ENCODE measurements at regions not wholly inside any gene's neighbourhood (a gene's known extent, or its start where the extent isn't known, plus 50 kb on each side); places are given as distances from the start of the nearest gene placed in this dataset.

DNA sequence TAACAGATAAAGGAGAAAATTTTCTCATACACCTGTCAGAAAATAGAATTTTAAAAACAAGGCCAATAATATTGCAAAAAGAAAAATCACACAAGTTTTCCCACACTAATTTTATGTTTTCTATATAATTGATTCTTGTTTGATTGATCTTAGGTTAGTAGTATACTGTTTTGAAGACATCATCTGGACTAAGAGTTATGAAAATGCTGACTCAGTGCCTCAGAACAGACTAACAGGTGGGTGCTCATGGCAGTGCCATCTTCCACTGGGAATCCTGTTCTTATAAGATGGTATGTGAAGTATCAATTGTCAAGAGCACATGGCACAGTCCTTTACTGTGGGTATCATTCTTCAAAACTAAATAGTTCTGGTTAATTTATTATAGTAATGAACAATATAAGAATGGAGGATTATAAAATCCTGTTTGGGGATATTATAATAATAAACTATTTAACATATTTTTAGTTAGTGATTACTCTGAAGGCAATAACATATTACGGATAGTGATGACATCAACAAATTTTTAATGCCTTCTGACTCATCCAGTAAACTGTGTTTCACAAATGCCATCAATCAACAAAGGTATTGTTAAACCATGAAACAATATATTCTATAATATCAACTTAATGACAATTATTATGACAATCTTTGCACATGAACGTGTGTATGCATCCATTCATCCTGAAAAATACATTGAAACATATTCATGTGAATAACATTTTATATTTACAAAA is 384.6 kb upstream of the KHDRBS2 start:
- no peak for ATAC-seq

DNA sequence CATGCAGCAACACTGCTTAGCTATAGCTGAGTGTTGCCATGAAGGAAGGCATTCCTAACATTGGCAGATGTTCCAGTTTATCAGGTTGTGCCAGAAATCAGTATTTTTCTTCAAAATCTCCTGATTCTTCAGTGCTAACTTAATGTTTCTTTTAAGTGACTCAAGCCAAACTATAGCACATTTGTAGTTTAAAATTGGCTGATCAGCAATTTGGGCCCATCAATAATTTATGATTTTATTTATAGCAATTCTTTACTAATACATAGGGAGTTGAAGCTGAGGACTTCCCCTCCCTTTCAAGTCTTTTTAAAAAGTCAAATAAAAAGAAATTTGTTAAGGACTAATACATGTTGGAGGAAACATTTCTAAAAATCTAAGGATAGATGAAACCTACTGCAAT is 383.8 kb upstream of the KHDRBS2 start:
- Histone ChIP-seq H3K36me3 (ENCODE audit: control insufficient read depth in 1 of 2, insufficient read depth in 2 of 2, low read length in 2 of 2) (no peaks in the 10 kb centered on the region), H3K4me3 (replicated peaks in 1 of 2; ENCODE audit: low read depth in 1 of 2, low read length in 2 of 2) (no peak overlapping the region), H3K4me1 (ENCODE audit: control insufficient read depth in 1 of 2, insufficient read depth in 2 of 2, low read length in 2 of 2) (no peaks in the 10 kb centered on the region), H3K9me3 (ENCODE audit: control insufficient read depth in 1 of 2, insufficient read depth in 1 of 2, low read depth in 1 of 2, low read length in 2 of 2) (peaks cover 0 to 17% of the 10 kb centered on the region in 2 experiments; a peak in 3 of 4 replicates), H3K9ac (ENCODE audit: low read length) (no peak overlapping the region), H4K20me1 (ENCODE audit: insufficient read depth) (no peaks in the 10 kb centered on the region), H2AFZ (ENCODE audit: low read depth, low read length, poor library complexity, severe bottlenecking) (no peak overlapping the region), H3K27ac (ENCODE audit: low read depth, low read length) (no peak overlapping the region), H3K27me3 (ENCODE audit: insufficient read depth, low read length) (no peaks in the 10 kb centered on the region), H3K9me2 (ENCODE audit: insufficient read depth) (no peaks in the 10 kb centered on the region), H3K4me2 (ENCODE audit: low read length) (no peak overlapping the region), H3K79me2 (ENCODE audit: insufficient read depth, low read length) (no peaks in the 10 kb centered on the region)
- no peak for ATAC-seq
- CTCF ChIA-PET: no interaction called here
- TF ChIP-seq POLR2A (IDR thresholded peaks at IDR 0.05; ENCODE audit: borderline replicate concordance, extremely low read depth, insufficient read depth, insufficient read length): no peak
- no peak for TF ChIP-seq CEBPB (IDR thresholded peaks at IDR 0.05; ENCODE audit: low read depth)
- TF ChIP-seq, protein P1, sequence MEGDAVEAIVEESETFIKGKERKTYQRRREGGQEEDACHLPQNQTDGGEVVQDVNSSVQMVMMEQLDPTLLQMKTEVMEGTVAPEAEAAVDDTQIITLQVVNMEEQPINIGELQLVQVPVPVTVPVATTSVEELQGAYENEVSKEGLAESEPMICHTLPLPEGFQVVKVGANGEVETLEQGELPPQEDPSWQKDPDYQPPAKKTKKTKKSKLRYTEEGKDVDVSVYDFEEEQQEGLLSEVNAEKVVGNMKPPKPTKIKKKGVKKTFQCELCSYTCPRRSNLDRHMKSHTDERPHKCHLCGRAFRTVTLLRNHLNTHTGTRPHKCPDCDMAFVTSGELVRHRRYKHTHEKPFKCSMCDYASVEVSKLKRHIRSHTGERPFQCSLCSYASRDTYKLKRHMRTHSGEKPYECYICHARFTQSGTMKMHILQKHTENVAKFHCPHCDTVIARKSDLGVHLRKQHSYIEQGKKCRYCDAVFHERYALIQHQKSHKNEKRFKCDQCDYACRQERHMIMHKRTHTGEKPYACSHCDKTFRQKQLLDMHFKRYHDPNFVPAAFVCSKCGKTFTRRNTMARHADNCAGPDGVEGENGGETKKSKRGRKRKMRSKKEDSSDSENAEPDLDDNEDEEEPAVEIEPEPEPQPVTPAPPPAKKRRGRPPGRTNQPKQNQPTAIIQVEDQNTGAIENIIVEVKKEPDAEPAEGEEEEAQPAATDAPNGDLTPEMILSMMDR (IDR thresholded peaks at IDR 0.05 in 2 of 3, conservative IDR thresholded peaks at IDR 0.05 in 1 of 3; ENCODE audit: borderline replicate concordance in 1 of 3, insufficient read depth in 1 of 3, low read depth in 2 of 3, low read length in 2 of 3): no peak
- TF ChIP-seq, protein P2, sequence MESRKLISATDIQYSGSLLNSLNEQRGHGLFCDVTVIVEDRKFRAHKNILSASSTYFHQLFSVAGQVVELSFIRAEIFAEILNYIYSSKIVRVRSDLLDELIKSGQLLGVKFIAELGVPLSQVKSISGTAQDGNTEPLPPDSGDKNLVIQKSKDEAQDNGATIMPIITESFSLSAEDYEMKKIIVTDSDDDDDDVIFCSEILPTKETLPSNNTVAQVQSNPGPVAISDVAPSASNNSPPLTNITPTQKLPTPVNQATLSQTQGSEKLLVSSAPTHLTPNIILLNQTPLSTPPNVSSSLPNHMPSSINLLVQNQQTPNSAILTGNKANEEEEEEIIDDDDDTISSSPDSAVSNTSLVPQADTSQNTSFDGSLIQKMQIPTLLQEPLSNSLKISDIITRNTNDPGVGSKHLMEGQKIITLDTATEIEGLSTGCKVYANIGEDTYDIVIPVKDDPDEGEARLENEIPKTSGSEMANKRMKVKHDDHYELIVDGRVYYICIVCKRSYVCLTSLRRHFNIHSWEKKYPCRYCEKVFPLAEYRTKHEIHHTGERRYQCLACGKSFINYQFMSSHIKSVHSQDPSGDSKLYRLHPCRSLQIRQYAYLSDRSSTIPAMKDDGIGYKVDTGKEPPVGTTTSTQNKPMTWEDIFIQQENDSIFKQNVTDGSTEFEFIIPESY (IDR thresholded peaks at IDR 0.05; ENCODE audit: extremely low read depth, insufficient replicate concordance, low read length): no peak
- intact Hi-C loops (cut with micrococcal nuclease): no loop called here
- RAD21 ChIA-PET (ENCODE audit: low non-redundant PET in 1 of 2, low total read pairs in 2 of 2, uncharacterized antibody in 2 of 2, unreplicated experiment in 2 of 2): no interaction called here
- POLR2A ChIA-PET: no interaction called here
- no peak for DNase-seq (ENCODE audit: low read depth, low spot score)
- no TSS peak for BruUV-seq (replicated peaks)

More for the DNA sequence above, 384.6 kb upstream of the KHDRBS2 start:
- H3K4me1 ChIP-seq (ENCODE audit: control insufficient read depth in 1 of 2, insufficient read depth in 2 of 2, low read length in 2 of 2): no peaks in the 10 kb centered on the region
- DNase-seq (ENCODE audit: low read depth, low spot score): no peak
- H3K27ac ChIP-seq (ENCODE audit: low read depth, low read length): no peak overlapping the region
- no peaks in the 10 kb centered on the region for H3K27me3 ChIP-seq (ENCODE audit: insufficient read depth, low read length)
- H3K79me2 ChIP-seq (ENCODE audit: insufficient read depth, low read length): no peaks in the 10 kb centered on the region
- H3K36me3 ChIP-seq (ENCODE audit: control insufficient read depth in 1 of 2, insufficient read depth in 2 of 2, low read length in 2 of 2): no peaks in the 10 kb centered on the region
- intact Hi-C loops (cut with micrococcal nuclease): no loop called here
- TF ChIP-seq JUND (IDR thresholded peaks at IDR 0.05) (no peak), ZFX (IDR thresholded peaks at IDR 0.05) (no peak), YY1 (IDR thresholded peaks at IDR 0.05; ENCODE audit: extremely low read depth, insufficient replicate concordance, low read depth, low read length) (no peak), SP1 (IDR thresholded peaks at IDR 0.05; ENCODE audit: low read depth) (no peak)
- TF ChIP-seq, protein P3, sequence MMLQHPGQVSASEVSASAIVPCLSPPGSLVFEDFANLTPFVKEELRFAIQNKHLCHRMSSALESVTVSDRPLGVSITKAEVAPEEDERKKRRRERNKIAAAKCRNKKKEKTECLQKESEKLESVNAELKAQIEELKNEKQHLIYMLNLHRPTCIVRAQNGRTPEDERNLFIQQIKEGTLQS (IDR thresholded peaks at IDR 0.05): no peak
- no peaks in the 10 kb centered on the region for H4K20me1 ChIP-seq (ENCODE audit: insufficient read depth)
- no peak overlapping the region for H3K4me3 ChIP-seq (replicated peaks in 1 of 2; ENCODE audit: low read depth in 1 of 2, low read length in 2 of 2)
- H2AFZ ChIP-seq (ENCODE audit: low read depth, low read length, poor library complexity, severe bottlenecking): no peak overlapping the region
- no TSS peak for BruUV-seq (replicated peaks)
- RAD21 ChIA-PET (ENCODE audit: low non-redundant PET in 1 of 2, low total read pairs in 2 of 2, uncharacterized antibody in 2 of 2, unreplicated experiment in 2 of 2): no interaction called here
- peaks cover 0 to 19% of the 10 kb centered on the region in 2 experiments; a peak in 3 of 4 replicates for H3K9me3 ChIP-seq (ENCODE audit: control insufficient read depth in 1 of 2, insufficient read depth in 1 of 2, low read depth in 1 of 2, low read length in 2 of 2)
- no peak overlapping the region for H3K9ac ChIP-seq (ENCODE audit: low read length)
- POLR2A ChIA-PET: no interaction called here
- no peaks in the 10 kb centered on the region for H3K9me2 ChIP-seq (ENCODE audit: insufficient read depth)
- no peak overlapping the region for H3K4me2 ChIP-seq (ENCODE audit: low read length)
- CTCF ChIA-PET: no interaction called here
